Sigmoid colon (tissue), 6 donors: ENCODE measurements at regions not wholly inside any gene's neighbourhood (a gene's known extent, or its start where the extent isn't known, plus 50 kb on each side); places are given as distances from the start of the nearest gene placed in this dataset.
A peak's percentile ranks its signal among the peaks of the same experiment; 100 is the strongest.

ENCODE experiments used
- DNase-seq: peaks from one replicate; pipeline ENCODE4 v3.0.0-alpha.2; 2019
- H3K27ac ChIP-seq, 4 donors: fragments of 200-600 bp; sonication (generic); one replicate each; pipeline ENCODE4 v1.5.1; 2016 to 2019; ENCODE audit warnings: mild to moderate bottlenecking in 1 of 4
- H3K27me3 ChIP-seq, 3 donors: fragments of 200-600 bp; sonication (generic); one replicate each; pipeline ENCODE4 v1.5.1; 2019; ENCODE audit warnings: mild to moderate bottlenecking in 1 of 3
- H3K36me3 ChIP-seq, 4 donors: fragments of 200-600 bp; sonication (generic); one replicate each; pipeline ENCODE4 v1.5.1; 2016 to 2019
- H3K4me1 ChIP-seq, 4 donors: fragments of 200-600 bp; sonication (generic); one replicate each; pipeline ENCODE4 v1.5.1; 2017 to 2019
- H3K4me3 ChIP-seq, 4 donors: fragments of 200-600 bp; sonication (generic); one replicate each; pipeline ENCODE4 v1.5.1; 2017 to 2019; ENCODE audit warnings: mild to moderate bottlenecking in 2 of 4, moderate library complexity in 1 of 4
- H3K9me3 ChIP-seq, 4 donors: fragments of 200-600 bp in 3 of 4; sonication (generic) in 3 of 4; one replicate each; pipeline versions ENCODE4 v1.5.1 to v1.6.1; 2013 to 2019
- EP300 ChIP-seq, 4 donors: sonication (generic); formaldehyde crosslinking; IDR thresholded peaks; one replicate each; pipeline ENCODE4 v1.6.1; 2017; ENCODE audit warnings: antibody characterized with exemption in 4 of 4
- POLR2A ChIP-seq, 2 donors: fragments of 450-650 bp; IDR thresholded peaks; one replicate each; pipeline ENCODE4 v1.6.1; 2016; ENCODE audit warnings: antibody characterized with exemption in 2 of 2, mild to moderate bottlenecking in 2 of 2, moderate library complexity in 2 of 2
- POLR2AphosphoS5 ChIP-seq, 4 donors: sonication (generic); formaldehyde crosslinking; IDR thresholded peaks; one replicate each; pipeline ENCODE4 v1.6.1; 2017; ENCODE audit warnings: antibody characterized with exemption in 4 of 4
- WGBS, 2 donors: extraction: QIAGEN DNeasy Blood & Tissue Kit; methylation state at CpG; one replicate each; pipeline ENCODE4 v1.1.7; 2013; 5-methylcytosine and 5-hydroxymethylcytosine counted together
- intact Hi-C: fragments of 100-400 bp; cut with DNase I; formaldehyde crosslinking; loops from one replicate; pipeline ENCODE4 v1.15.1; 2023
- TF ChIP-seq, protein P1 (sequence below), 4 experiments: fragments of 450-650 bp in 3 of 4; fragments of 200-600 bp in 1 of 4; IDR thresholded peaks; one replicate each; pipeline ENCODE4 v1.5.1; 2016 to 2019; ENCODE audit warnings: antibody characterized with exemption in 4 of 4, mild to moderate bottlenecking in 3 of 4, moderate library complexity in 2 of 4
- donor health status: healthy with polysubstance abuse.
- donor health status: healthy.

DNA sequence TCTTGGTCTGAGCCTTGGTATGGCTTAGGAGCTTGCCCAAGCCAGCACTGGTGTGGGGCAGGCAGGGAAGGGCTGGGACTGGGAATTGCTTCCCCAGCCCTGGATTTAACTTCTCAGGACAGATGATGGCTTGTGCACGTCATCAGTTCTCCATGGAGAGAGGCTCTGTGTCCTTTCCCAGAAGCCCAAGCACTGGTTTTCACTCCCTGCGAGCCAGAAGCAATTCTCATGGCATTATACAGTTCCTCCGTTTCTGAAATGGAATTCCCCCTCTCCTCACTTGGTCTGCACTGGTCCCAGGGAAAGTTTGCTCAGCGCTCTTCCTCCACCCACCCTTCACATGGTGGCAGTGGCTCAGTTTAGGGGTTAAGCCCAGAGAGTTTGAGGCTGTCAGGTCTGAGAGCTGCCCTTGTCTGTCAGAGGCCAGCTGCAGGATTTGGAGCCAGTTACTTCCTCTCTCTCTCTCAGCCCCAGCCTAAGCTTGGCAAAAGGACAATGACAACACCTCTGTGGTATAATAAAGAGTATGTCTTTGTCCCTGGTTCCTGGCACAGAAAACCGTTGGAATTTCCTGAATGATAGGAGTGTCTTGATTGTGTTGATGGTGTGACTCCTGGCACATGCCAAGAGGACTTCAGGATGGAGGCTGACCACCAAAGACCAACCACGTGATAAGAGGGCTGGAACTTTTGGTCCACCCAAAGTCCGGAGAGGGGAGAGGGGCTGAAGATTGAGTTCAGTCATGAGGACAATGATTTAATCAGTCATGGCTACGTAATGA is 219.6 kb upstream of the TNRC6C start:
- intact Hi-C loops: loop anchor here (5.0 kb wide), 2 partner anchors 38 to 218 kb away; partner anchors contain the start of gene TNRC6C
- Histone ChIP-seq H3K27ac (peak overlapping the region; percentile 43 to 71 (median 63)), H3K9me3 (no peaks in the 10 kb centered on the region), H3K4me1 (peaks cover 0 to 43% (median 32%) of the 10 kb centered on the region in 4 donors), H3K4me3 (no peak overlapping the region), H3K36me3 (no peaks in the 10 kb centered on the region), H3K27me3 (no peaks in the 10 kb centered on the region)
- peak; percentile 68 for DNase-seq
- TF ChIP-seq EP300 (IDR thresholded peaks at IDR 0.05): no peak
- peak in 1 of 4 donors; percentile 25 for TF ChIP-seq POLR2AphosphoS5 (IDR thresholded peaks at IDR 0.05)
- WGBS, 2 donors: 26 to 55% methylated on average over 8 of the region's 8 CpGs

DNA sequence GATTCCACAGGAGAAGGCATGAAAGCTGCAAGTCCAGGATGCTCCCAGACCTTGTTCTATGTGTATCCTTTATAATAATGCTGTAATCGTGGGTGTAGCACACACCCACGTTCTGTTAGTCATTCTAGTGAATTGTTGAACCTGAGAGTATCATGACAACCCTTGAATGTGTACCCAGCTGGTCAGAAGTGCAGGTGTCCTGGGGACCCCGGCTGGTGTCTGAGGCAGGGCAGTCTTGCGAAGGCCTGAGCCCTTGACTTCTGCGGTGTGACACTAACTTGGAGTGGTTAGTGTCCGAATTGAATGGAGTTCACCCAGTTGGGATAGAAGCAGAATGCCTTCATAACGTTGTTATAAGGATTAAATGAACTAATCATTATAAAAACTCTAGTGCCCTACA is 218.0 kb upstream of the TNRC6C start:
- Histone ChIP-seq H3K4me1 (peaks cover 0 to 28% (median 17%) of the 10 kb centered on the region in 4 donors), H3K27ac (no peak overlapping the region), H3K4me3 (no peak overlapping the region), H3K27me3 (no peaks in the 10 kb centered on the region), H3K9me3 (no peaks in the 10 kb centered on the region), H3K36me3 (no peaks in the 10 kb centered on the region)
- no peak for DNase-seq
- intact Hi-C loops: no loop called here
- WGBS, 2 donors: 73 to 89% methylated on average over 7 of the region's 7 CpGs
- TF ChIP-seq, protein P1, sequence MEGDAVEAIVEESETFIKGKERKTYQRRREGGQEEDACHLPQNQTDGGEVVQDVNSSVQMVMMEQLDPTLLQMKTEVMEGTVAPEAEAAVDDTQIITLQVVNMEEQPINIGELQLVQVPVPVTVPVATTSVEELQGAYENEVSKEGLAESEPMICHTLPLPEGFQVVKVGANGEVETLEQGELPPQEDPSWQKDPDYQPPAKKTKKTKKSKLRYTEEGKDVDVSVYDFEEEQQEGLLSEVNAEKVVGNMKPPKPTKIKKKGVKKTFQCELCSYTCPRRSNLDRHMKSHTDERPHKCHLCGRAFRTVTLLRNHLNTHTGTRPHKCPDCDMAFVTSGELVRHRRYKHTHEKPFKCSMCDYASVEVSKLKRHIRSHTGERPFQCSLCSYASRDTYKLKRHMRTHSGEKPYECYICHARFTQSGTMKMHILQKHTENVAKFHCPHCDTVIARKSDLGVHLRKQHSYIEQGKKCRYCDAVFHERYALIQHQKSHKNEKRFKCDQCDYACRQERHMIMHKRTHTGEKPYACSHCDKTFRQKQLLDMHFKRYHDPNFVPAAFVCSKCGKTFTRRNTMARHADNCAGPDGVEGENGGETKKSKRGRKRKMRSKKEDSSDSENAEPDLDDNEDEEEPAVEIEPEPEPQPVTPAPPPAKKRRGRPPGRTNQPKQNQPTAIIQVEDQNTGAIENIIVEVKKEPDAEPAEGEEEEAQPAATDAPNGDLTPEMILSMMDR (IDR thresholded peaks at IDR 0.05): no peak
- TF ChIP-seq POLR2A (IDR thresholded peaks at IDR 0.05) (no peak), POLR2AphosphoS5 (IDR thresholded peaks at IDR 0.05) (no peak), EP300 (IDR thresholded peaks at IDR 0.05) (no peak)

DNA sequence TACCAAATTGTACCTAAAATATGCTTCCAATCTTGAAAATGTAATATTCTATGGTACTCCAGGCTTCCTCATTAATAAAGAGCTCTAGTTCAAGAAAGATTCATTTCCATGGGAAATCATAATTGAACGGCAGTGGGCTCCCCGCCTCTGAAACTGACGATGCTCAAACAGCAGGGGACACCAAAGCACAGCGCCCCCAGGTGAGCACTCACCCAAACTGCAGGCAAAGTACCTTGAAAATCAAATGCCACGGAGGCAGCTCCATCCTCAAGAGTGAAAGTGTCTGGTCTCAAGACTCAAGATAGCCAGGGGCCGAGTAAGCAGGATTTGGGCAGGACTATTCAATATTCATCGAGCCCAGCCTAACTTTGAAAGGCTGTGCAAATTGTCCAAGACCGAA is 217.4 kb upstream of the TNRC6C start:
- DNase-seq: peak; percentile 25
- 49 to 51% methylated on average over 8 of the region's 8 CpGs for WGBS, 2 donors
- Histone ChIP-seq H3K36me3 (no peaks in the 10 kb centered on the region), H3K27me3 (no peaks in the 10 kb centered on the region), H3K4me3 (no peak overlapping the region), H3K4me1 (peaks cover 0 to 23% (median 13%) of the 10 kb centered on the region in 4 donors), H3K9me3 (no peaks in the 10 kb centered on the region), H3K27ac (no peak overlapping the region)
- intact Hi-C loops: no loop called here
- TF ChIP-seq, protein P1 (IDR thresholded peaks at IDR 0.05): no peak
- TF ChIP-seq POLR2AphosphoS5 (IDR thresholded peaks at IDR 0.05) (no peak), POLR2A (IDR thresholded peaks at IDR 0.05) (no peak)

DNA sequence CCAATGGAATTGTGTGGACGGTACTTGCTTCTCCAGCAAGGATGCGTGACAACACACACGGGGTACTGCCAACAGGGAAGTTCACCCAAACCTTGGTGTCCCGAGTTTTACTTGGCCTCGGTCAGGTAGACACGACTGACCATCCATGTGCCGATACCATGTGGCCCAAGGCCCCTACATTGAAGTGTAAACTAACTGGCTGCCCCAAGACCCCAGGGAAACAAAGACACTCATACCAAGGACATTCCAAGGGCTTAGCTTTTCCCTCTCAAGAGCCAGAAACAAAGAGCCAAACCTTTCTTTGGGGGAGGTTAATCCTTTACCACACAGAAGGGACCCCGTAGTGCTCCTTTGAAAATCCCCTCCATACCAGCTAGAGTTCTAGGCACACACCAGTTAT is 215.9 kb upstream of the TNRC6C start:
- no peaks in the 10 kb centered on the region for H3K27me3 ChIP-seq
- H3K9me3 ChIP-seq: no peaks in the 10 kb centered on the region
- intact Hi-C loops: no loop called here
- no peak for TF ChIP-seq POLR2A (IDR thresholded peaks at IDR 0.05)
- TF ChIP-seq, protein P1 (IDR thresholded peaks at IDR 0.05): no peak
- TF ChIP-seq EP300 (IDR thresholded peaks at IDR 0.05): no peak
- no peak for TF ChIP-seq POLR2AphosphoS5 (IDR thresholded peaks at IDR 0.05)
- 79 to 87% methylated on average over 8 of the region's 8 CpGs for WGBS, 2 donors
- H3K4me3 ChIP-seq: no peak overlapping the region
- H3K36me3 ChIP-seq: no peaks in the 10 kb centered on the region
- peak; percentile 26 for DNase-seq
- no peak overlapping the region for H3K27ac ChIP-seq
- H3K4me1 ChIP-seq: peaks cover 0 to 14% (median 4%) of the 10 kb centered on the region in 4 donors

DNA sequence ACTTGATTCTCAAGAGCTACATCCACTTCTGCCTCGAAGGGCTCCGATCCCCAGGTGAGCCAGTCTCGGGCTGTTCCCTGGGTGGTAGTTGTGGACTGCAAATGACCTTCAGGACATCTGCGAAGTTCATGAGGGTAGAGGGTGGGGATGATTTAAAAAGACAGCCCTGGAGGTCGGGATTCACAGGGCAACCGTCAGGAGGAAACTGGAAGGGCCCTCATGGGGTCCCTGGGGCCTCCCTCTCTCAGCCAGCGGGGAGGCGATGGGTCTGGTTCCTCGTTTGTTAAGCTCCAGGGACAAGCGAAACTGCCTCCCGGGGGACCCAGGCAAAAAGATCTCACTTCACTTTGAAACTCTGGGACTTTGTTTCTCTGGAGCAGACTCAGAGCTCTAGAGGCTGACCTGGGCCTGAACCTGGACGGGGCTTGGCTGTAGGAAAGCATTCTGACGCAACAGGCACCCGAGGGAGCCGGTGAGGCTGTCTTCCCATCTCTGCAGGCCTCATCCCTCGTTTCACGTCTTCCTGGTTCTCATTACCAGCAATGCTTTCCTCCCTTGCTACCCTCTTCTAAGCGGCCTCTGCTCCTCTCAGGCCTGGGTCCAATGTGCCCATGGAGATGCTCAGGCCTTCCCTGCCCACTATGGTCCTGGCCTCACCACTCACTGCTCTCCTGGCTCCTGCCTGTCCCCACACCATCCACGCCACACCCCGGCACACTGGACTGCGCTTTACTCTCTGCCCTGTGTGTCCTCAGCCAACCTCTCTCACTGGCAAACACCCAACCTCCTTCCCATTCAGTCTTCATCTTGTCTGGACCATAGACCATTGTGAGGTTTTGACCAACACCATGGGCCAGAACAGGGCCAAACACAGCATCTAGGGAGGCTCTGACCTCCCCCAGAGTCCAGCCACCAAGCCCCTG is 214.2 kb upstream of the TNRC6C start:
- Histone ChIP-seq H3K36me3 (no peaks in the 10 kb centered on the region), H3K9me3 (no peaks in the 10 kb centered on the region), H3K27ac (no peak overlapping the region), H3K4me1 (peaks cover 0 to 2% (median 0%) of the 10 kb centered on the region in 4 donors), H3K27me3 (no peaks in the 10 kb centered on the region), H3K4me3 (no peak overlapping the region)
- TF ChIP-seq, protein P1 (IDR thresholded peaks at IDR 0.05): no peak
- TF ChIP-seq EP300 (IDR thresholded peaks at IDR 0.05) (no peak), POLR2A (IDR thresholded peaks at IDR 0.05) (no peak), POLR2AphosphoS5 (IDR thresholded peaks at IDR 0.05) (no peak)
- 83 to 87% methylated on average over 21 of the region's 21 CpGs for WGBS, 2 donors
- peak; percentile 68 for DNase-seq
- intact Hi-C loops: no loop called here
